ENCODE measurements at regions not wholly inside any gene's neighbourhood (a gene's known extent, or its start where the extent isn't known, plus 50 kb on each side); places are given as distances from the start of the nearest gene placed in this dataset.

DNA sequence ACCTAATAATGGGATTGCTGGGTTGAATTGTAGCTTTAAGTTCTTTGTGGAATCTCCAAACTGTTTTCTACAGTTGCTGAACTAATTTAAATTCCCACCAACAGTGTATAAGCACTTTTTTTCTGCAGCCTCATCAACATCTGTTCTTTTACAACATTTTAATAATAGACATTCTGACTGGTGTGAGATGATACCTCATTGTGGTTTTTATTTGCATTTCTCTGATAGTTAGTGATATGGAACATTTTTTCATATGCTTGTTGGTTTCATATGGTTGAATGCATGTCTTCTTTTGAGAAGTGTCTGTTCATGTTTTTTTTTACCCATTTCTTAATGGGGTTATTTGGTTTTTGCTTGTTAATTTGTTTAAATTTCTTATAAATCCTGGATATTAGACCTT, 1718.9 kb downstream of the C4orf33 start:
- no peak for TF ChIP-seq YY1 (IDR thresholded peaks at IDR 0.05; ENCODE audit: insufficient read depth, insufficient read length)
- no peak for TF ChIP-seq ZNF274 (IDR thresholded peaks at IDR 0.05; ENCODE audit: low read depth, low read length)
